ENCODE measurements at regions not wholly inside any gene's neighbourhood (a gene's known extent, or its start where the extent isn't known, plus 50 kb on each side); places are given as distances from the start of the nearest gene placed in this dataset.
"Not testable (repeated sequence)": the region's sequence is repeated elsewhere in the genome, so short reads cannot be mapped to it uniquely, and the experiment has no call there.

- DNase-seq (ENCODE audit: low spot score) = no peak
Measured at GRCh38 chrX:65883556-65883955, 156.3 kb downstream of the VSIG4 start.

DNA sequence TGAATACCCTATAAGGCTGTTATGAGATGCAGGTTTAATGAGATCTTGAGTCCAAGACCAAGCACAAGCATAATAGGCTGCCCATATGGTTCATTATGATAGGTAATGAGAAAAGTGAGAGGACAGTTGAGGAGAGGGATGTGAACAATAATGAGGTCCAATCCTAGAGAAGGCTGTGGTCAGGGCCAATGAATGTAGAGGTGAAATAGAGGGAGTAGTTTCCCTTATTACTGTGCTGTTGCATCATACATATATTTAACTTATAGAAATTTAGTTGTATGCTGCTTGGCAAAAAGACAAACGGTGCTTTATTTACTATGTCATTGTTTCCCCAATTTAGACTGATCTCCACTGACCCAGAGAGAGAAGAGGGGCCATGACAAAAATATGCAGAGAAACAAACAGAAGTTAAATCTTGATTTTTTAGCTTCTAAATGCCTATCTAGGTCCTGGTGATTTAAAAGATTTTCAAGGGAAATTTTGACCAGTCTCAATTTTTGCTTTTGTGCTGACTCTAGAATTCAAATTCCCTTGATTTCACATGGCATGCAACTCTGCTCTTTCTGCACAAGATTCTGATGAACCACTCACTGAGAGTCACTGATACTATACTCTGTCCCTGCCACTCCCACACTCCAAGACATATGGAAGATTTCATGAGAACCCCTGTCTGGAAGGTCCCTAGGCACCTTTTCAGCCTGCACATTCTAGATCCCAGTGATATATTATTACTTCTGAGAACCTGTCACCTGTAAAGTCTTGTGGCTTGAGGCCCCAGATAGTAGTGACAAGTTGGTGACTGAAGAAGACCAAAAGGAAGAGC, 159.7 kb downstream of the VSIG4 start:
- no peak for DNase-seq (ENCODE audit: low spot score)

DNA sequence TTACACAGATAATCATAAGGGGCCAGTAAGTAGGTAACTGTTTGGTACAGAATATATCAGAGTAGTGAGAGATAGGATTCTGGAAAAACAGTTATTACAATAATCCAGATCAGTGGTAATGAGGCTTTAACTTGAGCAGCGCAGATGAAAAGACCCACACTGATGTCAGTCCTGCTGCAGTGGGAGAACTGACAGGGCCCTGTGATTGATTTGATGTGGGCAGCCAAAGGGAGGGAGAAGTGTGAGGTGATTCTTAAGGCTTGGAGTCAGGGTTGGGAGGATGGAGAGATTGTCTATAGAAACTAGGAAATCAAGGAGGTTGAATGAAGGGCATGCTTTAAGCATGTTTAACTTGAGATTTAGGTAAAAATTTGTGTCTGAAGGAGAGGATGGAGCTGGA, 161.4 kb downstream of the VSIG4 start:
- no peak for DNase-seq (ENCODE audit: low spot score)

GRCh38 chrX:65877953-65878352, 161.9 kb downstream of the VSIG4 start:
- DNase-seq (ENCODE audit: low spot score) = no peak

DNA sequence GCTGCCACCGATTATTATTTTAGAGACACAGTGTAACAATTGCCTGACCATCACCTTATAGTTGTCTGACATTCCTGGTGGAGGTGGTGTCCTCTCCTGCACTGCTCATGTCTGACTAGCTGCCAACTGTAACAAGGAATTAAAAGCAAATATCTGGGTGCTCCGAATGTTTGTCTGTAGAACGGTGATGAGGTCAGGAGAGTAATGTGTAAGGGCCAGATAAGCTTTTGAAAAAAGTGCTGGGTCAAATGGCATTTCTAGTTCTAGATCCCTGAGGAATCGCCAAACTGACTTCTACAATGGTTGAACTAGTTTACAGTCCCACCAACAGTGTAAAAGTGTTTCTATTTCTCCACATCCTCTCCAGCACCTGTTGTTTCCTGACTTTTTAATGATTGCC, 164.3 kb downstream of the VSIG4 start:
- DNase-seq (ENCODE audit: low spot score) = not testable (repeated sequence)

DNA sequence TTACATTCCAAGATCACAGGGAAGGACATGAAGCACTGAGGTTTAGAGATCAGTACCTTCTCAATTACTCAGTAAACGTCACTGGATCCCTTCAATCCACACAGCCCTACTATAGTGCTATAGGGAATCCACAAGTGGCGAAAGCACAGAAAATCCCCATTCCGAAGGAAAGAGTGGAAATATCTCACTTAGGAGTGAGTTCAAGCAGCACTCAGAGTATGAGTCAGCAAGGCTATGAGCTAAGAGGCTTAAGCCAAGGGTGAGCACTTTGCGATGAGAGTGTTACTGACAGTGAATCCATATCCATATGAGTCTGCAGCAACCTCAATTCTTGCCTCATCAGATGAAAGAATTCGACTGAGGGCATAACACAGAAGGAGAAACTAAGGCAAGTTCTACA, 165.1 kb downstream of the VSIG4 start:
- no peak for DNase-seq (ENCODE audit: low spot score)

- DNase-seq (ENCODE audit: low spot score) = no peak
Measured at GRCh38 chrX:65874110-65874509, 165.8 kb downstream of the VSIG4 start.

DNA sequence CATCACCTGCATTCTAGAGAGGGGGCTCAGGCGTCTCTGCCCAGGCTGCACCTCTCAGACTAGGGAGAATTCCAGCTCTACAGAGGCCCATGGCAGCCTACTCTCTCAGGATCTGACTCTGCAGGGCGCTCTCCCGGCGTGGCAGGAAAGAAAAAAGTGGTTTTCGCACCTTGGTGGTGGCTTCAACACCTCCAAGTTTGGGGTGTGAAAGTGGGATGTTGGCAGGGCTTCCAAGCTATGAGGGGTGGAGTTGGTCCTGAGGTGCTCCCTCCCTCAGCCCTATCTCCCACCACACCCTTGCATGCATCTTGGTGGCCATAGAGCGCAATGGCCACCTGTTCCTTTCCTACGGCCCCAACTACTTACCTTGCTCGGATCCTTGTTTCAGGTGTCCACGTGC, 166.5 kb downstream of the VSIG4 start:
- DNase-seq (ENCODE audit: low spot score) = no peak

- peak; percentile 10 for DNase-seq (ENCODE audit: low spot score)
Measured at GRCh38 chrX:65871671-65872311, 168.1 kb downstream of the VSIG4 start.

DNA sequence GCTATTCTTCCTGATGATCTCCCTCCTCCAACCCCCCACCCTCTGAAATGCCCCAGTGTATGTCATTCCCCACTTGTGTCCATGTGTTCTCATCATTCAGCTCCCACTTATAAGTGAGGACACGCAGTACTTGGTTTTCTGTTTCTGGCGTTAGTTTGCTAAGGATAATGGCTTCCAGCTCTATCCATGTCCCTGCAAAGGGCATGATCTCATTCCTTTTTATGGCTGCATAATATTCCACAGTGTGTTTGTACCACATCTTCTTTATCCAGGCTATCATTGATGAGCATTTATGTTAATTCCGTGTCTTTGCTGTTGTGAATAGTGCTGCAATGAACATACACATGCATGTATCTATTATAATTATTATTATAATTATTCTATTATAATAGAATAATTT, 169.3 kb downstream of the VSIG4 start:
- DNase-seq (ENCODE audit: low spot score) = not testable (repeated sequence)

DNA sequence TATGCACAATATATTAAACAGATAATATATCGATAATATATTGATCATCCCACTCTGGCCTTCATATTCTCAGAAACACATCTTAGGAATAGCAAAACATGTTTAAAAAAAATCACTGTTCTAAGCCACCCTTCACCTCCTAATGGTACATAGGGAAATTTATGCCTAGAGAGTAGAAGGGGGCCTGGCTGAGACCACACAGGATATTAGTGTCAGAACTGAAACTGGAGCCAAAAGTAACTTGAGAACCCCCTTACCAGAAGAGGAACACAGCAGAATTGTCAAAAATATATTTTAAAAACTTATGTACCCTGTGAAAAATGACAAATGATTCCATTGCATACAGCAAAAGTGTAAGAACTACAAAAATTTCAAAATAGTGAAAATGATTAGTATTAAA, 173.1 kb downstream of the VSIG4 start:
- no peak for DNase-seq (ENCODE audit: low spot score)

DNA sequence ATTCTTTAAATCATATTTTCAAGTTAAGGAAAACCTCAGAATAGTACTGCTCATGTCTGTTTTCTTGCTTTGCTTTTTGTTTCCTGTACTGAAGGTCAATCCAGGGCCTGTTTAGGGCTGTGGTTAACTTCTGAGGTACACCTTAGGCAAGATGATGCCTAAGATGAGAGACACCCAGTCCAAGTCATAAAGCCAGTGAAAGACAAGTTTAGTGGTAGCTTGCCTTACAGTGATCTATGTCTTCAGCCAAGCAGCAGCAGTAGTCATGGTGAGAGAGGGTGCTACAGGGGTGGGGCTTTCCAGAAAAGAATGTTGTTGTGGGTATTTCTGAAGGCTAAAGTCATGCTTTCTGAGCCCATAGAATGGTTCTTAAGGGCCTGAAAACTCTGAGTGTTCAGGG, 173.7 kb downstream of the VSIG4 start:
- DNase-seq (ENCODE audit: low spot score) = no peak

GRCh38 chrX:65862638-65863037, 177.2 kb downstream of the VSIG4 start:
- no peak for DNase-seq (ENCODE audit: low spot score)

GRCh38 chrX:65859299-65859698, 180.6 kb downstream of the VSIG4 start:
- DNase-seq (ENCODE audit: low spot score) = no peak

DNA sequence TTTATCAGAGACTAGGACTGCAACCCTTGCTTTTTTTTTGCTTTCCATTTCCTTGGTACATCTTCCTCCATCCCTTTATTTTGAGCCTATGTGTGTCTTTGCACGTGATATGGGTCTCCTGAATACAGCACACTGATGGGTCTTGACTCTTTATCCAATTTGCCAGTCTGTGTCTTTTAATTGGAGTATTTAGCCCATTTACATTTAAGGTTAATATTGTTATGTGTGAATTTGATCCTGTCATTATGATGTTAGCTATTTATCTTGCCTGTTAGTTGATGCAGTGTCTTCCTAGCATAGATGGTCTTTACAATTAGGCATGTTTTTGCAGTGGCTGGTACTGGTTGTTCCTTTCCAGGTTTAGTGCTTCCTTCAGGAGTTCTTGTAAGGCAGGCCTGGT, 185.4 kb downstream of the VSIG4 start:
- not testable (repeated sequence) for DNase-seq (ENCODE audit: low spot score)

- DNase-seq (ENCODE audit: low spot score) = not testable (repeated sequence)
Measured at GRCh38 chrX:65851306-65851705, 183.9 kb downstream of the MSN start.

DNA sequence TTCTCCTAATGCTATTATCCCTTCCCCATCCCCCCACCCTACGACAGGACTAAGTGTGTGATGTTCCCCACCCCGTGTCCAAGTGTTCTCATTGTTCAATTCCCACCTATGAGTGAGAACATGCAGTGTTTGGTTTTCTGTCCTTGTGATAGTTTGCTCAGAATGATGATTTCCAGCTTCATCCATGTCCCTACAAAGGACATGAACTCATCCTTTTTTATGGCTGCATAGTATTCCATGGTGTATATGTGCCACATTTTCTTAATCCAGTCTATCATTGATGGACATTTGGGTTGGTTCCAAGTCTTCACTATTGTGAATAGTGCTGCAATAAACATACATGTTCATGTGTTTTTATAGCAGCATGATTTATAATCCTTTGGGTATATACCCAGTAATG, 183.4 kb downstream of the MSN start:
- DNase-seq (ENCODE audit: low spot score) = not testable (repeated sequence)

- no peak for DNase-seq (ENCODE audit: low spot score)
Measured at GRCh38 chrX:65846974-65847373, 179.5 kb downstream of the MSN start.

DNA sequence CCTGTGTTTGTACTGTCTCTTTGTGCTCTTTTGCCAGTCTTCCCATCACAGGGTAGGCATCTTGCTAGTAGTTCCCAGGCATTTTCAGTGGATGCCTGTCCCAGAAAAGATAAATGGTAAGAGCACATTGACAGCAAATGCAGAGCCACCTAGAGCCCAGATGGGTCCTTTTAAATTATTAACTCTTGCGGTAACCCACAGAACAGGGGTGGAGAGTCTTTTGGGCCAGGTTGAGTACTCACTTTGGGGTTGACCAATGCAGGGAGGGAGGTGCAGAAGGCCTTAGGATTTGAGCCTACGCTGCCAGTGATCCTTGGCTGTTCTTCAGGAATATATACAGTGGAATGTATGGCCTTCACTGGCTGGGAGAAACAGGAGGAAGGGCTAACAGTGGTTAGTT, 173.8 kb downstream of the MSN start:
- no peak for DNase-seq (ENCODE audit: low spot score)

- DNase-seq (ENCODE audit: low spot score) = no peak
Measured at GRCh38 chrX:65838674-65839073, 171.2 kb downstream of the MSN start.

DNA sequence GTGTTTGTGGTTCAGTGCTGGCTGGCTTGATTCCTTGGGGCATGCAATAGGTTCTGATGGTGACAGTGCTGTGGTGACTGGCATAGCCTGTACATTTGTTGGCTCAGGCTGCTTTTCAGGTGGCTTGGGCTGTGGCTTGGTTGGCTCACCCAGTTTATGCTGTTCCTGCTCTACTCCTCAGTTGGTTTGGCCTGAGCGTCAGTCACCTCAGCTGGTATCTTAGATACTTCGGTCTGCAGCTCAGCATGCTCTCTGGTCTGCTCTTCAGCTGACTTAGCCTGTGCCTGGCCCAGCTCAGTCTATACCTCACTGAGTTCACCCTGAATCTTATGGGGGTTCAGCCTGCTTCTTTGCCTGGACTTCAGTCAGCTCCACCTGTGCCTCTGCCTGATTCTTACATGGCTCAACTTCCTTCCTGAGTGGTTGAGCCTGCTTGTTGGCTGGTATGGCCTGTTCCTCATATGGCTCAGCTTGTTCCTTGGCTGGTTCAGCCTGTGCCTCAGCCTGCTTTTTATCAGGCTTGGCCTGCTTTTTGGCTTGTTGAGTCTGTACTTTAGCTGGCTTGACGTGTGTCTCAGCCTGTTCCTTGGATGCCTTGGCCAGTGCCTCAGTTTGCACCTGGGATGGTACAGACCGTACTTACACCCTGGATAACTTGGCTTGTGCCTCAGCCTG, 170.6 kb downstream of the MSN start:
- no peak for DNase-seq (ENCODE audit: low spot score)

GRCh38 chrX:65831268-65831667, 163.8 kb downstream of the MSN start:
- DNase-seq (ENCODE audit: low spot score) = no peak

GRCh38 chrX:65828599-65828998, 161.1 kb downstream of the MSN start:
- DNase-seq (ENCODE audit: low spot score) = no peak

Measured in HuH-7 (cell line).